ENCODE measurements at regions not wholly inside any gene's neighbourhood (a gene's known extent, or its start where the extent isn't known, plus 50 kb on each side); places are given as distances from the start of the nearest gene placed in this dataset.
"Not testable (repeated sequence)": the region's sequence is repeated elsewhere in the genome, so short reads cannot be mapped to it uniquely, and the experiment has no call there.

- DNase-seq (ENCODE audit: low spot score); in situ Hi-C loops (cut with HindIII; ENCODE audit: low sequenced_read_pairs): not testable (repeated sequence)
Measured at GRCh38 chr13:89406096-89406495, 1734.9 kb downstream of the SLITRK5 start.

- no peak for DNase-seq (ENCODE audit: low spot score)
- in situ Hi-C loops (cut with HindIII; ENCODE audit: low sequenced_read_pairs), result no loop called here
Measured at GRCh38 chr13:89407357-89407756, 1736.2 kb downstream of the SLITRK5 start.

GRCh38 chr13:89432997-89433396 lies 1761.8 kb downstream of the SLITRK5 start:
- in situ Hi-C loops (cut with HindIII; ENCODE audit: low sequenced_read_pairs), result no loop called here
- DNase-seq (ENCODE audit: low spot score), result no peak

GRCh38 chr13:89434624-89435023 lies 1763.5 kb downstream of the SLITRK5 start:
- in situ Hi-C loops (cut with HindIII; ENCODE audit: low sequenced_read_pairs); DNase-seq (ENCODE audit: low spot score): not testable (repeated sequence)

- DNase-seq (ENCODE audit: low spot score), result no peak
- in situ Hi-C loops (cut with HindIII; ENCODE audit: low sequenced_read_pairs), result no loop called here
Measured at GRCh38 chr13:89454681-89455080, 1783.5 kb downstream of the SLITRK5 start.

GRCh38 chr13:89455225-89455624 lies 1784.1 kb downstream of the SLITRK5 start:
- DNase-seq (ENCODE audit: low spot score), result no peak
- in situ Hi-C loops (cut with HindIII; ENCODE audit: low sequenced_read_pairs), result no loop called here

- no peak for DNase-seq (ENCODE audit: low spot score)
- in situ Hi-C loops (cut with HindIII; ENCODE audit: low sequenced_read_pairs), result no loop called here
Measured at GRCh38 chr13:89455741-89456140, 1784.6 kb downstream of the SLITRK5 start.

GRCh38 chr13:89457977-89458376 lies 1786.8 kb downstream of the SLITRK5 start:
- DNase-seq (ENCODE audit: low spot score), result no peak
- in situ Hi-C loops (cut with HindIII; ENCODE audit: low sequenced_read_pairs), result no loop called here

- no peak for DNase-seq (ENCODE audit: low spot score)
- in situ Hi-C loops (cut with HindIII; ENCODE audit: low sequenced_read_pairs), result no loop called here
Measured at GRCh38 chr13:89458456-89458855, 1787.3 kb downstream of the SLITRK5 start.

- DNase-seq (ENCODE audit: low spot score); in situ Hi-C loops (cut with HindIII; ENCODE audit: low sequenced_read_pairs): not testable (repeated sequence)
Measured at GRCh38 chr13:89460895-89461294, 1789.7 kb downstream of the SLITRK5 start.

- DNase-seq (ENCODE audit: low spot score), result no peak
- in situ Hi-C loops (cut with HindIII; ENCODE audit: low sequenced_read_pairs), result no loop called here
Measured at GRCh38 chr13:89465366-89465765, 1794.2 kb downstream of the SLITRK5 start.

GRCh38 chr13:89468081-89468480 lies 1796.9 kb downstream of the SLITRK5 start:
- in situ Hi-C loops (cut with HindIII; ENCODE audit: low sequenced_read_pairs), result no loop called here
- no peak for DNase-seq (ENCODE audit: low spot score)

- in situ Hi-C loops (cut with HindIII; ENCODE audit: low sequenced_read_pairs), result no loop called here
- DNase-seq (ENCODE audit: low spot score), result no peak
Measured at GRCh38 chr13:89470901-89471300, 1799.7 kb downstream of the SLITRK5 start.

- in situ Hi-C loops (cut with HindIII; ENCODE audit: low sequenced_read_pairs), result no loop called here
- no peak for DNase-seq (ENCODE audit: low spot score)
Measured at GRCh38 chr13:89474432-89474831, 1803.3 kb downstream of the SLITRK5 start.

- no peak for DNase-seq (ENCODE audit: low spot score)
Measured at GRCh38 chr13:89486065-89486464, 1814.9 kb downstream of the SLITRK5 start.

GRCh38 chr13:89486709-89487108 lies 1815.5 kb downstream of the SLITRK5 start:
- no peak for DNase-seq (ENCODE audit: low spot score)
- in situ Hi-C loops (cut with HindIII; ENCODE audit: low sequenced_read_pairs), result no loop called here

More at GRCh38 chr13:89486065-89486464, 1814.9 kb downstream of the SLITRK5 start:
- in situ Hi-C loops (cut with HindIII; ENCODE audit: low sequenced_read_pairs), result no loop called here

GRCh38 chr13:89490661-89491060 lies 1819.5 kb downstream of the SLITRK5 start:
- DNase-seq (ENCODE audit: low spot score), result no peak
- in situ Hi-C loops (cut with HindIII; ENCODE audit: low sequenced_read_pairs), result no loop called here

GRCh38 chr13:89496478-89496877 lies 1825.3 kb downstream of the SLITRK5 start:
- no peak for DNase-seq (ENCODE audit: low spot score)
- in situ Hi-C loops (cut with HindIII; ENCODE audit: low sequenced_read_pairs), result no loop called here

- in situ Hi-C loops (cut with HindIII; ENCODE audit: low sequenced_read_pairs), result no loop called here
- DNase-seq (ENCODE audit: low spot score), result no peak
Measured at GRCh38 chr13:89497658-89498057, 1826.5 kb downstream of the SLITRK5 start.

- DNase-seq (ENCODE audit: low spot score), result no peak
- in situ Hi-C loops (cut with HindIII; ENCODE audit: low sequenced_read_pairs), result no loop called here
Measured at GRCh38 chr13:89502286-89502685, 1831.1 kb downstream of the SLITRK5 start.

- in situ Hi-C loops (cut with HindIII; ENCODE audit: low sequenced_read_pairs), result no loop called here
- no peak for DNase-seq (ENCODE audit: low spot score)
Measured at GRCh38 chr13:89514534-89515312, 1832.8 kb upstream of the MIR17HG start.
